Thyroid gland (tissue), 4 donors: ENCODE measurements at regions not wholly inside any gene's neighbourhood (a gene's known extent, or its start where the extent isn't known, plus 50 kb on each side); places are given as distances from the start of the nearest gene placed in this dataset.

ENCODE experiments used
- POLR2A ChIP-seq, 2 donors: fragments of 450-650 bp; IDR thresholded peaks; one replicate each; pipeline ENCODE4 v1.6.1; 2017; ENCODE audit warnings: antibody characterized with exemption in 2 of 2, mild to moderate bottlenecking in 2 of 2, moderate library complexity in 1 of 2
- TF ChIP-seq, protein P1 (sequence below), 6 experiments: fragments of 200-600 bp in 3 of 6; fragments of 450-650 bp in 3 of 6; sonication (generic) in 3 of 6; IDR thresholded peaks; one replicate each; pipeline ENCODE4 v1.5.1; 2016 to 2019; ENCODE audit warnings: antibody characterized with exemption in 6 of 6, mild to moderate bottlenecking in 2 of 6, inconsistent platforms in 1 of 6, moderate library complexity in 1 of 6

DNA sequence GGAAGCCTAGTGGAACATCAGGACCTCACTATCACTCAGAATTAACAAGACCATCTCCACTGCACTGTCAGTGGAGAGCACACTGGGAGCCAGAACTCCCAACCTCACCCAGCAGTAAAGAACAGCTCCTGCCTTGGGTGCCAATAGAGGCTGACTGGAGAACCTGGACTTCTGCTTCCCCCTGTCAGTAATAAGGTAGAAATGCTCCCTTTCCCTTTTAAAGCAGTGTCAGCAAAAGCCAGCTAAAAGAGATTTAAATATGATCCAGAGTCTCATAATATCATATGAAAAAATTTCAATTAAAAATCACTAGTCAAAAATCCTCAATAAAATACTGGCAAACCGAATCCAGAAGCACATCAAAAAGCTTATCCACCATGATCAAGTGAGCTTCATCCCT is 82.8 kb downstream of the SPATA19 start:
- TF ChIP-seq, protein P1, sequence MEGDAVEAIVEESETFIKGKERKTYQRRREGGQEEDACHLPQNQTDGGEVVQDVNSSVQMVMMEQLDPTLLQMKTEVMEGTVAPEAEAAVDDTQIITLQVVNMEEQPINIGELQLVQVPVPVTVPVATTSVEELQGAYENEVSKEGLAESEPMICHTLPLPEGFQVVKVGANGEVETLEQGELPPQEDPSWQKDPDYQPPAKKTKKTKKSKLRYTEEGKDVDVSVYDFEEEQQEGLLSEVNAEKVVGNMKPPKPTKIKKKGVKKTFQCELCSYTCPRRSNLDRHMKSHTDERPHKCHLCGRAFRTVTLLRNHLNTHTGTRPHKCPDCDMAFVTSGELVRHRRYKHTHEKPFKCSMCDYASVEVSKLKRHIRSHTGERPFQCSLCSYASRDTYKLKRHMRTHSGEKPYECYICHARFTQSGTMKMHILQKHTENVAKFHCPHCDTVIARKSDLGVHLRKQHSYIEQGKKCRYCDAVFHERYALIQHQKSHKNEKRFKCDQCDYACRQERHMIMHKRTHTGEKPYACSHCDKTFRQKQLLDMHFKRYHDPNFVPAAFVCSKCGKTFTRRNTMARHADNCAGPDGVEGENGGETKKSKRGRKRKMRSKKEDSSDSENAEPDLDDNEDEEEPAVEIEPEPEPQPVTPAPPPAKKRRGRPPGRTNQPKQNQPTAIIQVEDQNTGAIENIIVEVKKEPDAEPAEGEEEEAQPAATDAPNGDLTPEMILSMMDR (IDR thresholded peaks at IDR 0.05): no peak
- no peak for TF ChIP-seq POLR2A (IDR thresholded peaks at IDR 0.05)
